ENCODE measurements at regions not wholly inside any gene's neighbourhood (a gene's known extent, or its start where the extent isn't known, plus 50 kb on each side); places are given as distances from the start of the nearest gene placed in this dataset.

- ATAC-seq, result no peak
- TF ChIP-seq CTCF (IDR thresholded peaks at IDR 0.05), result no peak
- intact Hi-C loops (cut with DNase I, micrococcal nuclease), result no loop called here
These were observed 980.9 kb upstream of the FBXO33 start for GRCh38 chr14:40413136-40413535.

GRCh38 chr14:40410708-40411107, 978.5 kb upstream of the FBXO33 start:
- Histone ChIP-seq H3K36me3 (ENCODE audit: low read depth) (no peaks in the 10 kb centered on the region), H3K9me3 (peaks cover 26% of the 10 kb centered on the region), H3K4me3 (no peak overlapping the region), H3K4me1 (ENCODE audit: low read depth) (no peaks in the 10 kb centered on the region)
- ATAC-seq, result no peak
- intact Hi-C loops (cut with DNase I, micrococcal nuclease), result no loop called here
- no peak for TF ChIP-seq CTCF (IDR thresholded peaks at IDR 0.05)
- DNase-seq, result no peak

More at GRCh38 chr14:40413136-40413535, 980.9 kb upstream of the FBXO33 start:
- Histone ChIP-seq H3K4me1 (ENCODE audit: low read depth) (no peaks in the 10 kb centered on the region), H3K36me3 (ENCODE audit: low read depth) (no peaks in the 10 kb centered on the region), H3K4me3 (no peak overlapping the region), H3K9me3 (peaks cover 28% of the 10 kb centered on the region)
- no peak for DNase-seq

- no peak for DNase-seq
- H3K4me1 ChIP-seq (ENCODE audit: low read depth), result no peaks in the 10 kb centered on the region
- H3K36me3 ChIP-seq (ENCODE audit: low read depth), result no peaks in the 10 kb centered on the region
- no peak overlapping the region for H3K4me3 ChIP-seq
- peaks cover 22% of the 10 kb centered on the region for H3K9me3 ChIP-seq
- no peak for ATAC-seq
- intact Hi-C loops (cut with DNase I, micrococcal nuclease), result no loop called here
- TF ChIP-seq CTCF (IDR thresholded peaks at IDR 0.05), result no peak
These were observed 970.7 kb upstream of the FBXO33 start for GRCh38 chr14:40402957-40403356.

GRCh38 chr14:40398981-40399380, 966.7 kb upstream of the FBXO33 start:
- no peak for TF ChIP-seq CTCF (IDR thresholded peaks at IDR 0.05)
- H3K4me3 ChIP-seq, result no peak overlapping the region
- no peak for ATAC-seq
- peaks cover 12% of the 10 kb centered on the region for H3K9me3 ChIP-seq
- no peak for DNase-seq
- H3K36me3 ChIP-seq (ENCODE audit: low read depth), result no peaks in the 10 kb centered on the region
- no peaks in the 10 kb centered on the region for H3K4me1 ChIP-seq (ENCODE audit: low read depth)
- intact Hi-C loops (cut with DNase I, micrococcal nuclease), result no loop called here

- Histone ChIP-seq H3K4me1 (ENCODE audit: low read depth) (no peaks in the 10 kb centered on the region), H3K4me3 (no peak overlapping the region), H3K9me3 (peaks cover 19% of the 10 kb centered on the region), H3K36me3 (ENCODE audit: low read depth) (no peaks in the 10 kb centered on the region)
- no peak for TF ChIP-seq CTCF (IDR thresholded peaks at IDR 0.05)
- no peak for DNase-seq
- intact Hi-C loops (cut with DNase I, micrococcal nuclease), result no loop called here
- no peak for ATAC-seq
These were observed 962.6 kb upstream of the FBXO33 start for GRCh38 chr14:40394634-40395340.

- H3K4me3 ChIP-seq, result no peak overlapping the region
- ATAC-seq, result no peak
- no peak for DNase-seq
- intact Hi-C loops (cut with DNase I, micrococcal nuclease), result no loop called here
- TF ChIP-seq CTCF (IDR thresholded peaks at IDR 0.05), result no peak
- no peaks in the 10 kb centered on the region for H3K36me3 ChIP-seq (ENCODE audit: low read depth)
- H3K9me3 ChIP-seq, result peaks cover 20% of the 10 kb centered on the region
- no peaks in the 10 kb centered on the region for H3K4me1 ChIP-seq (ENCODE audit: low read depth)
These were observed 960.9 kb upstream of the FBXO33 start for GRCh38 chr14:40393143-40393542.
